Thyroid gland (tissue), 4 donors: ENCODE measurements at regions not wholly inside any gene's neighbourhood (a gene's known extent, or its start where the extent isn't known, plus 50 kb on each side); places are given as distances from the start of the nearest gene placed in this dataset.

Experiments
- CTCF ChIP-seq, 6 experiments: fragments of 200-600 bp in 3 of 6; fragments of 450-650 bp in 3 of 6; sonication (generic) in 3 of 6; IDR thresholded peaks; one replicate each; pipeline ENCODE4 v1.5.1; 2016 to 2019; ENCODE audit warnings: antibody characterized with exemption in 6 of 6, mild to moderate bottlenecking in 2 of 6, inconsistent platforms in 1 of 6, moderate library complexity in 1 of 6
- POLR2A ChIP-seq, 2 donors: fragments of 450-650 bp; IDR thresholded peaks; one replicate each; pipeline ENCODE4 v1.6.1; 2017; ENCODE audit warnings: antibody characterized with exemption in 2 of 2, mild to moderate bottlenecking in 2 of 2, moderate library complexity in 1 of 2

GRCh38 chrX:65392284-65392683 lies 142.3 kb downstream of the LAS1L start:
- no peak for TF ChIP-seq CTCF (IDR thresholded peaks at IDR 0.05)
- TF ChIP-seq POLR2A (IDR thresholded peaks at IDR 0.05), result no peak
